Naive thymus-derived CD4-positive, alpha-beta T cell (primary cell): ENCODE measurements at regions not wholly inside any gene's neighbourhood (a gene's known extent, or its start where the extent isn't known, plus 50 kb on each side); places are given as distances from the start of the nearest gene placed in this dataset.
"Not testable (repeated sequence)": the region's sequence is repeated elsewhere in the genome, so short reads cannot be mapped to it uniquely, and the experiment has no call there.

ENCODE experiments used
- ATAC-seq: fragments of 150-1000 bp; cut with Tn5 transposase; 2 replicates; pipeline ENCODE4 v1.10.0; 2021; ENCODE audit warnings: mild to moderate bottlenecking, moderate library complexity
- CTCF ChIA-PET: fragments of 350-600 bp; sonication (Branson Sonifier 250); formaldehyde crosslinking; loops from one replicate; lab custom pipeline; 2021; ENCODE audit warnings: antibody characterized with exemption; lab: Charles Lee
- POLR2A ChIA-PET: fragments of 350-600 bp; sonication (Branson Sonifier 250); formaldehyde crosslinking; loops from one replicate; lab custom pipeline; 2021; ENCODE audit warnings: antibody characterized with exemption, inconsistent platforms; lab: Charles Lee
- DNase-seq, 9 donors: peaks; one replicate each; pipeline versions ENCODE4 v3.0.0 to v3.0.0-alpha.2; 2020 to 2022; ENCODE audit warnings: mixed read lengths in 1 of 9
- H3K27ac ChIP-seq: one replicate; pipeline ENCODE4 v1.7.0; 2013; ENCODE audit warnings: mild to moderate bottlenecking, low read depth, low read length, moderate library complexity
- H3K27me3 ChIP-seq, 2 donors: one replicate each; pipeline ENCODE4 v1.7.0; 2013; ENCODE audit warnings: low read length in 2 of 2, mild to moderate bottlenecking in 2 of 2, moderate library complexity in 2 of 2; ENCODE audit not compliant: control insufficient read depth in 2 of 2, insufficient read depth in 2 of 2
- H3K36me3 ChIP-seq, 3 experiments: 1 replicate in 2 of 3; 2 replicates in 1 of 3; pipeline ENCODE4 v1.7.0; 2013; ENCODE audit warnings: low read length in 3 of 3, mild to moderate bottlenecking in 3 of 3, moderate library complexity in 1 of 3; ENCODE audit not compliant: insufficient read depth in 3 of 3, control insufficient read depth in 2 of 3
- H3K4me1 ChIP-seq, 2 donors: one replicate each; pipeline ENCODE4 v1.7.0; 2013; ENCODE audit warnings: low read length in 2 of 2, mild to moderate bottlenecking in 2 of 2, moderate library complexity in 1 of 2; ENCODE audit not compliant: control insufficient read depth in 2 of 2, insufficient read depth in 2 of 2
- H3K4me3 ChIP-seq: 2 replicates; pipeline ENCODE4 v1.7.0; 2013; ENCODE audit warnings: mild to moderate bottlenecking, low read length
- H3K9me3 ChIP-seq, 3 experiments: 1 replicate in 2 of 3; 2 replicates in 1 of 3; pipeline ENCODE4 v1.7.0; 2013; ENCODE audit warnings: low read length in 3 of 3; ENCODE audit not compliant: control insufficient read depth in 2 of 3
- H3K27ac Mint-ChIP-seq, 9 donors: one replicate each; pipeline ENCODE4 v1.8.0; 2020 to 2022; ENCODE audit warnings: mixed read lengths in 9 of 9, mild to moderate bottlenecking in 8 of 9, moderate library complexity in 5 of 9, inconsistent platforms in 2 of 9
- H3K27me3 Mint-ChIP-seq, 5 donors: one replicate each; pipeline ENCODE4 v1.8.0; 2021 to 2022; ENCODE audit warnings: mixed read lengths in 5 of 5, mild to moderate bottlenecking in 1 of 5
- H3K36me3 Mint-ChIP-seq, 5 donors: one replicate each; pipeline ENCODE4 v1.8.0; 2020 to 2022; ENCODE audit warnings: mixed read lengths in 5 of 5, mild to moderate bottlenecking in 3 of 5, inconsistent platforms in 1 of 5
- H3K4me1 Mint-ChIP-seq, 7 donors: one replicate each; pipeline ENCODE4 v1.8.0; 2020 to 2022; ENCODE audit warnings: mixed read lengths in 7 of 7, mild to moderate bottlenecking in 3 of 7, inconsistent platforms in 1 of 7
- H3K4me3 Mint-ChIP-seq, 10 donors: one replicate each; pipeline ENCODE4 v1.8.0; 2020 to 2022; ENCODE audit warnings: mild to moderate bottlenecking in 10 of 10, mixed read lengths in 10 of 10, moderate library complexity in 6 of 10, inconsistent platforms in 2 of 10
- H3K9me3 Mint-ChIP-seq, 11 donors: one replicate each; pipeline ENCODE4 v1.8.0; 2020 to 2022; ENCODE audit warnings: mixed read lengths in 11 of 11, mild to moderate bottlenecking in 4 of 11, inconsistent platforms in 1 of 11, moderate library complexity in 1 of 11
- intact Hi-C, 2 donors: fragments of 100-400 bp; cut with micrococcal nuclease; formaldehyde crosslinking; loops; one replicate each; pipeline ENCODE4 v1.15.1; 2023

GRCh38 chr10:20380401-20380800 is 516.7 kb downstream of the NEBL start:
- H3K27me3 ChIP-seq: no peaks in the 10 kb centered on the region
- no peak overlapping the region for H3K27ac ChIP-seq
- Mint-ChIP-seq H3K27ac (no peak overlapping the region), H3K27me3 (no peaks in the 10 kb centered on the region), H3K36me3 (peaks cover 0 to 6% (median 0%) of the 10 kb centered on the region in 5 donors), H3K4me3 (no peak overlapping the region), H3K4me1 (peaks cover 0 to 5% (median 0%) of the 10 kb centered on the region in 7 donors), H3K9me3 (peaks cover 0 to 12% (median 7%) of the 10 kb centered on the region in 11 donors)
- CTCF ChIA-PET: no interaction called here
- intact Hi-C loops: no loop called here
- POLR2A ChIA-PET: no interaction called here
- no peaks in the 10 kb centered on the region for H3K9me3 ChIP-seq
- no peaks in the 10 kb centered on the region for H3K4me1 ChIP-seq
- DNase-seq: no peak
- no peak for ATAC-seq
- no peaks in the 10 kb centered on the region for H3K36me3 ChIP-seq
- no peak overlapping the region for H3K4me3 ChIP-seq

GRCh38 chr10:20372748-20373147 is 524.4 kb downstream of the NEBL start:
- H3K36me3 Mint-ChIP-seq: peaks cover 0 to 5% (median 0%) of the 10 kb centered on the region in 5 donors
- DNase-seq: no peak
- H3K9me3 Mint-ChIP-seq: peaks cover 3 to 29% (median 12%) of the 10 kb centered on the region in 11 donors
- Histone ChIP-seq H3K27me3 (no peaks in the 10 kb centered on the region), H3K4me1 (no peaks in the 10 kb centered on the region), H3K9me3 (no peaks in the 10 kb centered on the region), H3K36me3 (no peaks in the 10 kb centered on the region), H3K4me3 (no peak overlapping the region), H3K27ac (no peak overlapping the region)
- ChIA-PET POLR2A (no interaction called here), CTCF (no interaction called here)
- no peak overlapping the region for H3K4me3 Mint-ChIP-seq
- H3K27me3 Mint-ChIP-seq: peaks cover 0 to 6% (median 0%) of the 10 kb centered on the region in 5 donors
- no peaks in the 10 kb centered on the region for H3K4me1 Mint-ChIP-seq
- no peak overlapping the region for H3K27ac Mint-ChIP-seq
- intact Hi-C loops: no loop called here
- no peak for ATAC-seq

GRCh38 chr10:20370977-20371533 is 526.1 kb downstream of the NEBL start:
- POLR2A ChIA-PET, H3K4me3 Mint-ChIP-seq, H3K36me3 ChIP-seq, H3K27ac Mint-ChIP-seq, DNase-seq, H3K4me3 ChIP-seq, CTCF ChIA-PET, H3K27ac ChIP-seq, H3K4me1 Mint-ChIP-seq, intact Hi-C loops, H3K27me3 Mint-ChIP-seq, H3K9me3 ChIP-seq, ATAC-seq, H3K4me1 ChIP-seq, H3K27me3 ChIP-seq, H3K36me3 Mint-ChIP-seq: not testable (repeated sequence)
- H3K9me3 Mint-ChIP-seq: peaks cover 3 to 32% (median 13%) of the 10 kb centered on the region in 11 donors

GRCh38 chr10:20369863-20370736 is 527.0 kb downstream of the NEBL start:
- DNase-seq: no peak
- Histone ChIP-seq H3K4me3 (no peak overlapping the region), H3K4me1 (no peaks in the 10 kb centered on the region), H3K9me3 (no peaks in the 10 kb centered on the region), H3K27ac (no peak overlapping the region), H3K27me3 (no peaks in the 10 kb centered on the region), H3K36me3 (no peaks in the 10 kb centered on the region)
- Mint-ChIP-seq H3K4me3 (no peak overlapping the region), H3K4me1 (peaks cover 0 to 4% (median 0%) of the 10 kb centered on the region in 7 donors), H3K27me3 (peaks cover 0 to 6% (median 0%) of the 10 kb centered on the region in 5 donors), H3K36me3 (peaks cover 0 to 5% (median 0%) of the 10 kb centered on the region in 5 donors), H3K27ac (no peak overlapping the region), H3K9me3 (peaks cover 3 to 38% (median 13%) of the 10 kb centered on the region in 11 donors)
- intact Hi-C loops: no loop called here
- no peak for ATAC-seq
- ChIA-PET POLR2A (no interaction called here), CTCF (no interaction called here)

GRCh38 chr10:20363684-20364083 is 533.4 kb downstream of the NEBL start:
- H3K4me1 Mint-ChIP-seq: peaks cover 0 to 4% (median 0%) of the 10 kb centered on the region in 7 donors
- Histone ChIP-seq H3K27ac (no peak overlapping the region), H3K27me3 (no peaks in the 10 kb centered on the region), H3K36me3 (no peaks in the 10 kb centered on the region), H3K9me3 (no peaks in the 10 kb centered on the region), H3K4me1 (no peaks in the 10 kb centered on the region), H3K4me3 (no peak overlapping the region)
- H3K36me3 Mint-ChIP-seq: no peaks in the 10 kb centered on the region
- H3K9me3 Mint-ChIP-seq: peaks cover 0 to 28% (median 7%) of the 10 kb centered on the region in 11 donors
- no peak for DNase-seq
- ChIA-PET POLR2A (no interaction called here), CTCF (no interaction called here)
- no peak overlapping the region for H3K4me3 Mint-ChIP-seq
- H3K27ac Mint-ChIP-seq: no peak overlapping the region
- H3K27me3 Mint-ChIP-seq: no peaks in the 10 kb centered on the region
- no peak for ATAC-seq
- intact Hi-C loops: no loop called here

- H3K4me3 ChIP-seq: no peak overlapping the region
- no peaks in the 10 kb centered on the region for H3K9me3 ChIP-seq
- H3K9me3 Mint-ChIP-seq: peaks cover 0 to 16% (median 9%) of the 10 kb centered on the region in 11 donors
- H3K4me1 Mint-ChIP-seq: no peaks in the 10 kb centered on the region
- ChIA-PET POLR2A (no interaction called here), CTCF (no interaction called here)
- no peaks in the 10 kb centered on the region for H3K4me1 ChIP-seq
- no peak overlapping the region for H3K27ac ChIP-seq
- H3K4me3 Mint-ChIP-seq: no peak overlapping the region
- H3K27me3 ChIP-seq: no peaks in the 10 kb centered on the region
- H3K27ac Mint-ChIP-seq: no peak overlapping the region
- H3K36me3 ChIP-seq: no peaks in the 10 kb centered on the region
- ATAC-seq: no peak
- H3K27me3 Mint-ChIP-seq: no peaks in the 10 kb centered on the region
- no peaks in the 10 kb centered on the region for H3K36me3 Mint-ChIP-seq
- no peak for DNase-seq
- intact Hi-C loops: no loop called here
Measured at GRCh38 chr10:20355915-20356314, 539.7 kb downstream of the PLXDC2 start.
